Fibroblast of lung (primary cell): ENCODE measurements at regions not wholly inside any gene's neighbourhood (a gene's known extent, or its start where the extent isn't known, plus 50 kb on each side); places are given as distances from the start of the nearest gene placed in this dataset.

Experiments used
- DNase-seq, 2 donors: peaks; one replicate each; pipeline versions ENCODE4 v3.0.0 to v3.0.0-alpha.2; 2010; ENCODE audit warnings: low read depth in 2 of 2
- H2AFZ ChIP-seq: 2 replicates; pipeline ENCODE4 v1.5.1; 2012; ENCODE audit warnings: low read length, control low read depth, inconsistent platforms
- H3K27ac ChIP-seq: 2 replicates; pipeline ENCODE4 v1.5.1; 2011; ENCODE audit warnings: low read length, control low read depth; ENCODE audit not compliant: insufficient read depth
- H3K27me3 ChIP-seq: 2 replicates; pipeline ENCODE4 v1.5.1; 2011; ENCODE audit warnings: mild to moderate bottlenecking, low read length; ENCODE audit not compliant: control insufficient read depth, insufficient read depth
- H3K36me3 ChIP-seq: 2 replicates; pipeline ENCODE4 v1.5.1; 2011; ENCODE audit warnings: low read length; ENCODE audit not compliant: control insufficient read depth, insufficient read depth
- H3K4me1 ChIP-seq: 2 replicates; pipeline ENCODE4 v1.5.1; 2011; ENCODE audit warnings: low read length; ENCODE audit not compliant: control insufficient read depth, insufficient read depth; ENCODE audit errors: extremely low read depth
- H3K4me2 ChIP-seq: 2 replicates; pipeline ENCODE4 v1.5.1; 2011; ENCODE audit warnings: low read length, control low read depth; ENCODE audit not compliant: insufficient read depth; ENCODE audit errors: extremely low read depth
- H3K4me3 ChIP-seq, 4 experiments: fragments of 200-600 bp in 1 of 4; sonication (generic) in 1 of 4; replicated peaks in 1 of 4; 2 replicates each; pipeline ENCODE4 v1.5.1; 2011 to 2016; ENCODE audit warnings: low read length in 4 of 4, low read depth in 3 of 4, mild to moderate bottlenecking in 3 of 4, control low read depth in 2 of 4, inconsistent platforms in 1 of 4, mixed read lengths in 1 of 4; ENCODE audit not compliant: insufficient read depth in 1 of 4; ENCODE audit errors: control extremely low read depth in 1 of 4
- H3K79me2 ChIP-seq: 2 replicates; pipeline ENCODE4 v1.5.1; 2012; ENCODE audit warnings: mild to moderate bottlenecking, low read length, inconsistent platforms; ENCODE audit not compliant: control insufficient read depth, insufficient read depth
- H3K9ac ChIP-seq: 2 replicates; pipeline ENCODE4 v1.5.1; 2011; ENCODE audit warnings: mild to moderate bottlenecking, low read length, control low read depth; ENCODE audit not compliant: insufficient read depth
- H3K9me3 ChIP-seq: 2 replicates; pipeline ENCODE4 v1.5.1; 2012; ENCODE audit warnings: low read depth, low read length; ENCODE audit not compliant: control insufficient read depth, insufficient read depth
- H4K20me1 ChIP-seq: 2 replicates; pipeline ENCODE4 v1.5.1; 2011; ENCODE audit warnings: low read length; ENCODE audit not compliant: control insufficient read depth, insufficient read depth; ENCODE audit errors: extremely low read depth
- CTCF ChIP-seq, 2 donors: IDR thresholded peaks in 1 of 2; conservative IDR thresholded peaks in 1 of 2; 1 replicate in 1 of 2; 2 replicates in 1 of 2; pipeline ENCODE4 v1.5.1; 2011 to 2012; ENCODE audit warnings: low read length in 2 of 2, control low read depth in 1 of 2, inconsistent platforms in 1 of 2, low read depth in 1 of 2, mild to moderate bottlenecking in 1 of 2
- EZH2 ChIP-seq: IDR thresholded peaks from 2 replicates; pipeline ENCODE4 v1.5.1; 2012; ENCODE audit warnings: low read length, control low read depth, mild to moderate bottlenecking; ENCODE audit errors: missing control alignments

- Histone ChIP-seq H3K79me2 (no peaks in the 10 kb centered on the region), H3K4me1 (no peaks in the 10 kb centered on the region), H3K4me2 (no peak overlapping the region), H3K36me3 (no peaks in the 10 kb centered on the region), H3K9ac (no peak overlapping the region), H3K4me3 (no peak overlapping the region), H3K27me3 (no peaks in the 10 kb centered on the region), H3K9me3 (no peaks in the 10 kb centered on the region), H3K27ac (no peak overlapping the region), H4K20me1 (no peaks in the 10 kb centered on the region), H2AFZ (no peak overlapping the region)
- DNase-seq, result no peak
- TF ChIP-seq CTCF (conservative IDR thresholded peaks at IDR 0.05 in 1 of 2, IDR thresholded peaks at IDR 0.05 in 1 of 2; ENCODE audit: low read depth in 1 of 2, low read length in 2 of 2), result no peak
- no peak for TF ChIP-seq EZH2
Measured at GRCh38 chrX:4663085-4663484, 949.6 kb upstream of the PRKX start.

- no peak overlapping the region for H3K4me3 ChIP-seq
- H2AFZ ChIP-seq, result no peak overlapping the region
- no peaks in the 10 kb centered on the region for H3K79me2 ChIP-seq
- H3K27me3 ChIP-seq, result no peaks in the 10 kb centered on the region
- no peak overlapping the region for H3K4me2 ChIP-seq
- TF ChIP-seq CTCF (conservative IDR thresholded peaks at IDR 0.05 in 1 of 2, IDR thresholded peaks at IDR 0.05 in 1 of 2; ENCODE audit: low read depth in 1 of 2, low read length in 2 of 2) (no peak), EZH2 (no peak)
- no peaks in the 10 kb centered on the region for H3K4me1 ChIP-seq
- H3K27ac ChIP-seq, result no peak overlapping the region
- H4K20me1 ChIP-seq, result no peaks in the 10 kb centered on the region
- no peak overlapping the region for H3K9ac ChIP-seq
- no peak for DNase-seq
- no peaks in the 10 kb centered on the region for H3K9me3 ChIP-seq
- H3K36me3 ChIP-seq, result no peaks in the 10 kb centered on the region
Measured at GRCh38 chrX:4661771-4662170, 948.3 kb upstream of the PRKX start.

- Histone ChIP-seq H3K36me3 (no peaks in the 10 kb centered on the region), H3K4me2 (no peak overlapping the region), H3K4me3 (no peak overlapping the region), H3K27me3 (no peaks in the 10 kb centered on the region), H4K20me1 (no peaks in the 10 kb centered on the region), H3K9me3 (no peaks in the 10 kb centered on the region), H3K9ac (no peak overlapping the region), H3K27ac (no peak overlapping the region), H3K4me1 (no peaks in the 10 kb centered on the region), H3K79me2 (no peaks in the 10 kb centered on the region), H2AFZ (no peak overlapping the region)
- no peak for TF ChIP-seq CTCF (conservative IDR thresholded peaks at IDR 0.05 in 1 of 2, IDR thresholded peaks at IDR 0.05 in 1 of 2; ENCODE audit: low read depth in 1 of 2, low read length in 2 of 2)
- no peak for TF ChIP-seq EZH2
- DNase-seq, result no peak
Measured at GRCh38 chrX:4656419-4656818, 943.0 kb upstream of the PRKX start.
